Brain microvascular endothelial cell (primary cell): ENCODE measurements at regions not wholly inside any gene's neighbourhood (a gene's known extent, or its start where the extent isn't known, plus 50 kb on each side); places are given as distances from the start of the nearest gene placed in this dataset.
"Not testable (repeated sequence)": the region's sequence is repeated elsewhere in the genome, so short reads cannot be mapped to it uniquely, and the experiment has no call there.

Experiments used
- DNase-seq: peaks from one replicate; pipeline ENCODE4 v3.0.0-alpha.2; 2020
- H3K27ac ChIP-seq: fragments of 250-450 bp; sonication (Bioruptor Pico); 2 replicates; pipeline ENCODE4 v1.5.1; 2020; ENCODE audit warnings: mild to moderate bottlenecking, moderate library complexity
- H3K27me3 ChIP-seq: fragments of 250-450 bp; sonication (Bioruptor Pico); replicated peaks from 2 replicates; pipeline ENCODE4 v1.5.1; 2020; ENCODE audit warnings: mild to moderate bottlenecking
- H3K36me3 ChIP-seq: fragments of 250-450 bp; sonication (Bioruptor Pico); replicated peaks from 2 replicates; pipeline ENCODE4 v1.5.1; 2020; ENCODE audit warnings: mild to moderate bottlenecking
- H3K4me3 ChIP-seq: 2 replicates; pipeline ENCODE4 v1.5.1; 2011; ENCODE audit warnings: low read depth, mild to moderate bottlenecking, control low read depth, low read length, moderate library complexity
- in situ Hi-C: cut with HindIII; loops from 2 replicates; pipeline ENCODE4 v1.10.0; 2017; ENCODE audit warnings: low sequenced_read_pairs, low pct_ligation_motif_present
- TF ChIP-seq, protein P1 (sequence below): IDR thresholded peaks from 2 replicates; pipeline ENCODE4 v1.5.1; 2011; ENCODE audit warnings: low read depth, mild to moderate bottlenecking, moderate library complexity, low read length, control low read depth, inconsistent platforms; ENCODE audit errors: missing control alignments

- H3K36me3 ChIP-seq = no peaks in the 10 kb centered on the region
- in situ Hi-C loops = no loop called here
Measured at GRCh38 chr5:96177303-96177869, 215.7 kb upstream of the ELL2 start.

DNA sequence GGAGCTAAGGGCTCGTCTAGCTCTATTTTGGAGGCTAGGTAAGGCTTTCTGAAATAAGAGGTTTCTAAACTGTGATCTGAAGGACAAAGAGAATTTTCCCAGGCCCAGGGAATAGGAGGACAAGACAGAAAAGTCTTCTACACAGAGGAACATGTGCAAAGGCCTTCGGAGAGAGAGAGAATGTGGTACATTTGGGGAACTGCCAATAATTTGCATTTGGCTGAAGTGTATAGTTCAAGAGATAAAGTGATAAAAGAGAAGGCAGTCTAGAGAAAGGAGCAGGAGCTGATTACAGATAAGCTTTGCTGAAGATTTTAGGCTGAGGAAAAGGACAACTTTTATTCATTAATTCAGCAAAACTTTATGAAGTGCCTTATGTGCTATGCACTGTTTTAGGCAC is 214.4 kb upstream of the ELL2 start:
- Histone ChIP-seq H3K4me3 (no peak overlapping the region), H3K36me3 (no peaks in the 10 kb centered on the region), H3K27ac (no peak overlapping the region), H3K27me3 (no peaks in the 10 kb centered on the region)
- in situ Hi-C loops = no loop called here
- TF ChIP-seq, protein P1, sequence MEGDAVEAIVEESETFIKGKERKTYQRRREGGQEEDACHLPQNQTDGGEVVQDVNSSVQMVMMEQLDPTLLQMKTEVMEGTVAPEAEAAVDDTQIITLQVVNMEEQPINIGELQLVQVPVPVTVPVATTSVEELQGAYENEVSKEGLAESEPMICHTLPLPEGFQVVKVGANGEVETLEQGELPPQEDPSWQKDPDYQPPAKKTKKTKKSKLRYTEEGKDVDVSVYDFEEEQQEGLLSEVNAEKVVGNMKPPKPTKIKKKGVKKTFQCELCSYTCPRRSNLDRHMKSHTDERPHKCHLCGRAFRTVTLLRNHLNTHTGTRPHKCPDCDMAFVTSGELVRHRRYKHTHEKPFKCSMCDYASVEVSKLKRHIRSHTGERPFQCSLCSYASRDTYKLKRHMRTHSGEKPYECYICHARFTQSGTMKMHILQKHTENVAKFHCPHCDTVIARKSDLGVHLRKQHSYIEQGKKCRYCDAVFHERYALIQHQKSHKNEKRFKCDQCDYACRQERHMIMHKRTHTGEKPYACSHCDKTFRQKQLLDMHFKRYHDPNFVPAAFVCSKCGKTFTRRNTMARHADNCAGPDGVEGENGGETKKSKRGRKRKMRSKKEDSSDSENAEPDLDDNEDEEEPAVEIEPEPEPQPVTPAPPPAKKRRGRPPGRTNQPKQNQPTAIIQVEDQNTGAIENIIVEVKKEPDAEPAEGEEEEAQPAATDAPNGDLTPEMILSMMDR = no peak
- DNase-seq = no peak

More at GRCh38 chr5:96177303-96177869, 215.7 kb upstream of the ELL2 start:
- TF ChIP-seq, protein P1 = no peak
- Histone ChIP-seq H3K4me3 (no peak overlapping the region), H3K27ac (no peak overlapping the region), H3K27me3 (no peaks in the 10 kb centered on the region)
- peak; percentile 57 for DNase-seq

GRCh38 chr5:96175090-96175489 is 213.4 kb upstream of the ELL2 start:
- H3K36me3 ChIP-seq = no peaks in the 10 kb centered on the region
- in situ Hi-C loops = no loop called here
- no peak overlapping the region for H3K4me3 ChIP-seq
- TF ChIP-seq, protein P1 = peak; percentile 54
- H3K27ac ChIP-seq = no peak overlapping the region
- no peaks in the 10 kb centered on the region for H3K27me3 ChIP-seq
- DNase-seq = no peak

DNA sequence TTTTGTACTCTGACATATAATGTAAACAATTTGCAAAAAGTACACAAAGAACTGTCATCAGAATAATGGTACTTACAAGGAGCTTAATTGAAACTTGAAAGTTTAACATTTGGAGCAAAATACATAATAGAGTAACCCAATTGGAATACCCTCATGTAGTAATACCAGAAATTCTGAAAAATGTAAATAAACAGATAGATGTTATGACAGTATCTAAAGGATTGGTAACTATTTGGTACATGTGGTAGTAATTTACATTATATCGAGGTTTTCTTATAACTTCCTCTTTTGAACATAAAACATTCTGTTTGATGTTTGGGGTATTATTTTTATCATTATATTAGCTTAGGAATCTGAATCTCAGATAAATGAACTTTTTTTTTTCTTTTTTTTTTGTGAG is 211.7 kb upstream of the ELL2 start:
- Histone ChIP-seq H3K36me3 (no peaks in the 10 kb centered on the region), H3K4me3 (no peak overlapping the region), H3K27ac (no peak overlapping the region), H3K27me3 (no peaks in the 10 kb centered on the region)
- TF ChIP-seq, protein P1 = no peak
- in situ Hi-C loops = no loop called here
- no peak for DNase-seq

GRCh38 chr5:96172436-96172835 is 210.8 kb upstream of the ELL2 start:
- Histone ChIP-seq H3K36me3 (no peaks in the 10 kb centered on the region), H3K4me3 (no peak overlapping the region), H3K27me3 (no peaks in the 10 kb centered on the region), H3K27ac (no peak overlapping the region)
- in situ Hi-C loops = no loop called here
- TF ChIP-seq, protein P1 = no peak
- DNase-seq = peak; percentile 33

GRCh38 chr5:96171973-96172372 is 210.3 kb upstream of the ELL2 start:
- H3K27ac ChIP-seq, in situ Hi-C loops, DNase-seq: not testable (repeated sequence)

GRCh38 chr5:96170481-96171125 is 209.0 kb upstream of the ELL2 start:
- in situ Hi-C loops, H3K4me3 ChIP-seq, H3K27me3 ChIP-seq, DNase-seq, H3K36me3 ChIP-seq, H3K27ac ChIP-seq: not testable (repeated sequence)

More at GRCh38 chr5:96171973-96172372, 210.3 kb upstream of the ELL2 start:
- not testable (repeated sequence) for H3K27me3 ChIP-seq, H3K4me3 ChIP-seq, H3K36me3 ChIP-seq

DNA sequence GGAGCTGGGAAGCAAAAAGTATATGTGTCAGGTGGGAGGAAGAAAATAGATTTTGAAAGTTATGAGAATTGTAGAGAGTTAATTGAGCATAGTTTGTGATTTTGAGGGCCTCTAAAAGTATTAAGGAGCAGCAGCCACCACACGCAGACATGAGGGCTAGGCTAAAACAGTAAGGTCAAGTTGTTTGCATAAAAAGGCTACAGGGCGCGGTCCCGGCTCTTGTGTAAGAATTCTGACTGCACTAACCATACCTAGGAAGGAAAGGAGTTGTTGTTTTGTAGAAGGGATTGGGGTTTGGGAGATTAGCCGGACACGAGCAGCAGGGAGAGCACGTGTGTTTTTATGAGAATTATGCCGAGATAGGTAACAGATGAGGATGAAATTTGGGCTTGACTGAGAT is 207.2 kb upstream of the ELL2 start:
- H3K27me3 ChIP-seq, H3K4me3 ChIP-seq, H3K36me3 ChIP-seq, H3K27ac ChIP-seq, in situ Hi-C loops, DNase-seq: not testable (repeated sequence)
